GM18870 (cell line): ENCODE measurements at regions not wholly inside any gene's neighbourhood (a gene's known extent, or its start where the extent isn't known, plus 50 kb on each side); places are given as distances from the start of the nearest gene placed in this dataset.
"Not testable (repeated sequence)": the region's sequence is repeated elsewhere in the genome, so short reads cannot be mapped to it uniquely, and the experiment has no call there.

Source experiments
- ATAC-seq: cut with Tn5 transposase; IDR thresholded peaks from one replicate; pipeline ENCODE4 v1.9.1; 2021; ENCODE audit warnings: moderate library complexity; ENCODE audit not compliant: unreplicated experiment

GRCh38 chr5:154593071-154593470 lies 115.0 kb upstream of the HAND1 start:
- ATAC-seq: no peak

GRCh38 chr5:154590093-154590724 lies 112.2 kb upstream of the HAND1 start:
- no peak for ATAC-seq

GRCh38 chr5:154589511-154589910 lies 111.5 kb upstream of the HAND1 start:
- ATAC-seq: no peak

- not testable (repeated sequence) for ATAC-seq
Measured at GRCh38 chr5:154588833-154589425, 110.9 kb upstream of the HAND1 start.

GRCh38 chr5:154588091-154588774 lies 110.2 kb upstream of the HAND1 start:
- ATAC-seq: no peak

GRCh38 chr5:154587123-154588026 lies 109.3 kb upstream of the HAND1 start:
- ATAC-seq: no peak

GRCh38 chr5:154583671-154584177 lies 105.7 kb upstream of the HAND1 start:
- no peak for ATAC-seq

- ATAC-seq: no peak
Measured at GRCh38 chr5:154580422-154580821, 102.4 kb upstream of the HAND1 start.

- no peak for ATAC-seq
Measured at GRCh38 chr5:154577416-154577815, 99.4 kb upstream of the HAND1 start.

GRCh38 chr5:154576429-154576806 lies 98.4 kb upstream of the HAND1 start:
- no peak for ATAC-seq

- ATAC-seq: peak; percentile 95
Measured at GRCh38 chr5:154575546-154576428, 97.8 kb upstream of the HAND1 start.

- ATAC-seq: no peak
Measured at GRCh38 chr5:154573011-154573410, 95.0 kb upstream of the HAND1 start.

GRCh38 chr5:154571325-154572035 lies 93.5 kb upstream of the HAND1 start:
- ATAC-seq: no peak

GRCh38 chr5:154570572-154571324 lies 92.7 kb upstream of the HAND1 start:
- no peak for ATAC-seq

- ATAC-seq: no peak
Measured at GRCh38 chr5:154568589-154568988, 90.6 kb upstream of the HAND1 start.

- ATAC-seq: no peak
Measured at GRCh38 chr5:154567155-154567554, 89.1 kb upstream of the HAND1 start.

GRCh38 chr5:154566146-154566680 lies 88.2 kb upstream of the HAND1 start:
- ATAC-seq: no peak

- ATAC-seq: no peak
Measured at GRCh38 chr5:154565123-154565522, 87.1 kb upstream of the HAND1 start.
